B cell (primary cell): ENCODE measurements at regions not wholly inside any gene's neighbourhood (a gene's known extent, or its start where the extent isn't known, plus 50 kb on each side); places are given as distances from the start of the nearest gene placed in this dataset.

Source experiments
- EZH2 ChIP-seq: IDR thresholded peaks from 2 replicates; pipeline ENCODE4 v1.6.1; 2012; ENCODE audit warnings: borderline replicate concordance, low read depth, mild to moderate bottlenecking, moderate library complexity, low read length; ENCODE audit not compliant: insufficient read depth, poor library complexity, severe bottlenecking
- TF ChIP-seq, protein P1 (sequence below): fragments of 200-600 bp; IDR thresholded peaks from one replicate; pipeline ENCODE4 v1.8.0; 2022; ENCODE audit warnings: antibody characterized with exemption, mild to moderate bottlenecking

DNA sequence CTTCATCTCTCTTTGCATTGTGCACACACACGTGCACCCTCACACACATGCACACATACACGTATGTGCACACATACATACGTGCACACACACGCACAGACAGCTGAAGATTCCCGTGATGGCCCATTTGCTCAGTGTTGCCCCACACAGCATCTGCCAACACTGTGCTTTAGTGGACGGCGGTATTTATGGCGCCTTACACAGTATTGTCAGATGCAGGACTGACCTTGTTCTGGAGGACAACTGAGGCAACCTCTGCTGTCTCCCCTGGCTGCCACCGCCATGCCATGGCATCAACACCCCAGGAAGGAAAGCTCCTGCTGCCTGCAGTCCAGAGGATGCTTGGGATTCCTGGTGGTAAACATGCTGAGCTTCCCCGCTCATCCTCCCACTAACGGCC, 316.4 kb downstream of the TEX29 start:
- TF ChIP-seq, protein P1, sequence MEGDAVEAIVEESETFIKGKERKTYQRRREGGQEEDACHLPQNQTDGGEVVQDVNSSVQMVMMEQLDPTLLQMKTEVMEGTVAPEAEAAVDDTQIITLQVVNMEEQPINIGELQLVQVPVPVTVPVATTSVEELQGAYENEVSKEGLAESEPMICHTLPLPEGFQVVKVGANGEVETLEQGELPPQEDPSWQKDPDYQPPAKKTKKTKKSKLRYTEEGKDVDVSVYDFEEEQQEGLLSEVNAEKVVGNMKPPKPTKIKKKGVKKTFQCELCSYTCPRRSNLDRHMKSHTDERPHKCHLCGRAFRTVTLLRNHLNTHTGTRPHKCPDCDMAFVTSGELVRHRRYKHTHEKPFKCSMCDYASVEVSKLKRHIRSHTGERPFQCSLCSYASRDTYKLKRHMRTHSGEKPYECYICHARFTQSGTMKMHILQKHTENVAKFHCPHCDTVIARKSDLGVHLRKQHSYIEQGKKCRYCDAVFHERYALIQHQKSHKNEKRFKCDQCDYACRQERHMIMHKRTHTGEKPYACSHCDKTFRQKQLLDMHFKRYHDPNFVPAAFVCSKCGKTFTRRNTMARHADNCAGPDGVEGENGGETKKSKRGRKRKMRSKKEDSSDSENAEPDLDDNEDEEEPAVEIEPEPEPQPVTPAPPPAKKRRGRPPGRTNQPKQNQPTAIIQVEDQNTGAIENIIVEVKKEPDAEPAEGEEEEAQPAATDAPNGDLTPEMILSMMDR, result no peak
- no peak for TF ChIP-seq EZH2
